ENCODE measurements at regions not wholly inside any gene's neighbourhood (a gene's known extent, or its start where the extent isn't known, plus 50 kb on each side); places are given as distances from the start of the nearest gene placed in this dataset.
"Not testable (repeated sequence)": the region's sequence is repeated elsewhere in the genome, so short reads cannot be mapped to it uniquely, and the experiment has no call there.

DNA sequence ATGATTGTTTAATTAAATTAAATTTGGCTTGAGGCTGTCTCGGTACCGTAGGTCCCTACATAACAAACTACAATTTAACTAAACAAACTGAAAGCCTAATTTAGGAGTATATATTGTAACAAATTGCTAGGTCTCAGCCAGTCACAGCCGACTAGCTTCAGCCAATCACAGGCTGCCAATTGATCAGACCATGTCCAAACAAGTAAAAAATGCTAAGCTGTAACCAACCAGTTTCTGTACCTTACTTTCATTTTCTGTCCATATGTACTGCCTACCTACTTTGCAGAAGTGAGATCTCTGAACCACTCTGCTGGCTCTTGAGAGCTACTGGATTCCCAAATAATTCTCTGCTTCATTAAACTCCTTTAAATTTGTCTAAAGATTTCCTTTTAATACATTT, 648.0 kb upstream of the GJE1 start:
- no peak for DNase-seq

DNA sequence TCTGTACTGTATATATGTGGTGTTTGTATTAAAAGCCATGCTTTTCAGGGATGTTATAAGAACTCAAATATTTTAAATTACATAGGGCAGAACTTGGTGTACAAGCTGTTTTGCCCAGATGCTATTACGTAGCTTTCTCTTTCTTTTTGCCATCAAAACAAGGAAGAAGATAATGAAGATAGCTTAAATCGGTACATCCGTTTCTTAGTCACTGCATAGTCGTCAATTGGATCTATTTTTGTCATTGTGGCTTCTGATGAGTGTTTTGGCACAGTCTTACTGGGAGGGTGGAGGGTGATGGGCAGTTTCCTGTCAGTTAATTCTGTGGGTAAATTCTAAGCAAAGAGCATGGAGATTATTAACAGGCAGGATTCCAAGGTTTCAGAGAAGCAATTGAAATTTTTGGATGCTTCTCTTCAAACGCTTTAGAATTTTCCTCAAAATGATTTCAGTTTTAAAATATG, 649.1 kb upstream of the GJE1 start:
- peak; percentile 26 for DNase-seq

DNA sequence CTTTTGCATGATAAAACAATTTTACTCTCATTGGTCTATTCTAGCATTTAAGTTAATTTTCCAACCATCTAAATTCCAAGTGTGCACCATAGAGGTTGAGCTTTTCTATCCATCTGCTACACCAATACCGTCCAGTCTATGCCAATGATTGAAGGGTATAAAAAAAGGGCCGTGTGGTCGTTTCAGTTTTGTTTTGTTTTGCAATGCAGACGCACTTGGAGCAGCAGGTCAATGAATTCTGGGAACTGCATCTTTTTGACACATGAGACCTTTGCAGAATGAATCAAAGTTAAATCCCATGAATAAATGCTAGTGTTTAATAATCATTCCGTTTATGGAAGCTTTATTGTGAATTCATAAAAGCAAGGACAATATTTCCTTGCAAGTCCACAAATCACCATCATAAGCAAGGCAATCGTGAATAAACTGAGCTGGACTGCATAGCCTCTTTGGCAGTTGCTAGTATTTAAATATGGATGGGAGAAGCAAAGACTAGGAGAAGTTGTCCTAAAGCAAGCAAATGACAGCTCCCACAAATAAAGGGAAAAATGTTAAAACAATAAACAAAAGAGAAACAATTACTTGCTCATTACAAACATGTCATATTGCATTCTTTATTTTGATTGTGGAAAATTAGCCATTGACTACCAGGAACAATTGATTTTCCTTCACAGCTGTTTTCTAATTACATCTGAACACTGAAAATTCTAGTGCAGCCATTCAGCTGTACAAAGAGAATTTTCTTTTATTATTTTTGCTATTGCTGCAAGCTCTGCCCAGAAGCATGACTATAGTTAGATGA, 649.7 kb upstream of the GJE1 start:
- DNase-seq: no peak

DNA sequence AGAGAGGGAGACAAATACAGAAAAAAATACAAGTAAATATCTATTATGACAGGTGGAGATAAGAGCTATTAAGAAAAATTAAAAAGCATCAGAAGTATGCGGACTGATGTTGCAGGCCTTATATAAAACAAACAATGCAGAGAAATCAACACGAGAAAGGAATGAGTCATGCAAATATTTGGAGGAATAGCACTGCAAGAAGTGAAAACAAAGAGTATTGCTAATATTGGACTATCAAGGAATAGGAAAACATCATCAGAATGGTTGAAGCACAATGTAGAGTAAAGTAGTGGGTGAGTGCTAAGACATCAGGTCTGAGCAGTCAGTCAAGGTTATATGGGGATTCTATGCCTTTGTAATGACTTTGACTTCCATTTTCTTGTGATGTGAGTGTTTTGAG, 657.5 kb upstream of the GJE1 start:
- DNase-seq: no peak

DNA sequence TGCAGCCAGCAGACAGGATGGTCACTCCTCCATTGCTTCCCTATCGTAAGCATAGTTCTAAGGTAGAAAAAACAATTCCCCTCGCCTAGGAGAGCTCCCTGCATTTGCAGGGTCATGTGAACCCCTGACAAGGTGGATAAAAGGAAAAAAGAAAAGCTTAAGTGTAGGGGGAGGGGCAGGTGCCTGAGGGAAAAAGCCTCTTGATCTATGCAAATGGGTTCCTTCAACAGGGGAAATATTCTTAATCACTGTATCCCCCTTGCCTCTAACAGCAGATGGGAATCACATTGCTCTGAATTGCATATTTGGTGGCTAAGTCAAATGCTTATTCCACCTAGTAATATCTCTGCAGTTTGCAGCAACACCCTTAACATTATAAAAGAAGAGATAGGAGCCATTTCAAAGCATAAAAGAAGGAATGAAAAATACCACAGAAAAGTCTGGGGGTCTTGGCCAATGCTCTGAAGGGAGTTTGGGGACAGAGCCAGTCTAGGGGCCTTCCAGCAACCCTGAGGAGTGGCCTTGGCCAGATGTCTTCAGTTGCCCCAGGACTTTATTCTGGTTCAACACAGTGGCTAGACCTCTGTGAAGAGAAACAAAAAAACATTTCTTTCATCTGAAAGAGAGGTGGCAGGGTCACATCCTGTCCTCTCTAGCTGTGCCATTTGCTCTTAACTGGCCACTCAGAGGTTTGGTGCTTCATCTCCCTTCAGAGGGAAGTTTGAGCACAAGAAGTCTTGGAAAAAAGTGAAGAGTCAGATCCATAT, 660.4 kb upstream of the GJE1 start:
- no peak for DNase-seq

DNA sequence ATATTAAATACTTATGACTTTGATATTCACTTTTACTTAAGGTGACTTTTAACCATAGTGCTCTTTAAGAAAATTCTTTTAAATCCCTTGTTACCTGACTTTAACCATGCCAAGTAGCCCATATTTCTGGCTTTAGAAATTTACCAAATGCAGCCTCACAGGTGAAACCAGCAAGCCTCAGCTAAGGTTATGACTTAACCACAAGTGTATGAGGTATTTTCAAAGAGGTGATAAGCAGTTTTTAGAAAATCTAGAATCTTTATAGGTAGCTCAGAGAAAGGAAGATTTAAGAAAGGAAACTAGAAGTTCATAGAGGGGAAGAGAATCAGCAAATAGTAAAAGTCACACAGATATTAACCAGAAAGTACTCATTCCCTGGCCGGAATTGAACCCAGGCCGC, 661.9 kb upstream of the GJE1 start:
- DNase-seq: no peak

DNA sequence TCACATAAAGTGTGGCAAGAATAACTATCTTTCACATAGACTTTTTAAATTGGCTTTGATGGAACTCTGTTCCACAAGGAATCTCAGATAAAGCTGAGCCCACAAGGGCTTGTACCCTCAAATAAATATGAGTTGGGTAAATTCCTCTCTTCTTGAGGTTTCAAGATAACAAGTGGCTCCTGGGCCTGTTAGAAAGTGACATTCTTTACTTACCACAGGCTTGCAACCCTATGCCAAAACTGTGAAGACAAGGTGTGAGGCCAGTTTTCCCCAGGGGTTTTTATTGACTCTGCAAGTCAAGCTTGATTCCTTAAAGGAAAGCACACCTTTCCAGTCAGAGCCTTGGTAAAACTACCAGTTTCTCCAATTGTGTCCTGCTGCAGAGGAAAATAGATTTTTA, 664.8 kb upstream of the GJE1 start:
- no peak for DNase-seq

DNA sequence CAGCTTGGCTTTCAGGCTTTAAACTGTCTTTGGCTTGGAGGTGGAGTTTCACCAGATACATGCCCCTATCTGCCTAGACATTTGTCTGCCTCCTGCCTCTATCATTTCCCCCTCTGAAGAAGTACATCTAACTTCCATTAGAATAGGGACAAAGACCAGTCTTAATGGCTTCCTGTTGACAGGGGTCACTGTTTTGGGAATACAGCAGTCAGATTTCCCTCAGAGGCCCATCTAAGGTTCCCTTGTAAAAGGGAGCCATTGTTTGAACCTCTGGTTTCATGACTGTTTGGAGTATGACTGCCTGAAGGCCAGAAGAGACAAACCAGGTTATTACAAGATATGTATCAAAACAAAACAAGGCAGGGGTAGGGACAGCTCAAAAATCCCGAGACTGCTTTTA, 665.7 kb upstream of the GJE1 start:
- DNase-seq: no peak

DNA sequence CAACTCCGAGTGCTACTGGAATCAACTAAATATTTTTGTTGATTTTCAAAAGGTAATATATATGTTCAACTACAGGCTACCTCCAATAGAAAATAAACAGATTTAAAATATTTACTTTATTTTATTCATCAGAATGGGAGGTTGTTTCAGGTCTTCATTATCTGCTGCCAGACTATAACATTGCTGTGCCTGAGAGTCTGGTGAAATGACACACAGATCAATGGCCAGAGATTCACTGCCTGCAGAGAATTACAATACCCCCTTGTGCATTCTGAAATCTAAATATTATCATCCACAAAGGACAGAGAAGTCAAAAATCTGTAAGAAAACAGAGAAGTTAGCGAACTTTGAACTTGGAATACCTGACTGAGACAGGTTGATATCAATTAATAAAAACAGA, 667.8 kb upstream of the GJE1 start:
- DNase-seq: no peak

DNA sequence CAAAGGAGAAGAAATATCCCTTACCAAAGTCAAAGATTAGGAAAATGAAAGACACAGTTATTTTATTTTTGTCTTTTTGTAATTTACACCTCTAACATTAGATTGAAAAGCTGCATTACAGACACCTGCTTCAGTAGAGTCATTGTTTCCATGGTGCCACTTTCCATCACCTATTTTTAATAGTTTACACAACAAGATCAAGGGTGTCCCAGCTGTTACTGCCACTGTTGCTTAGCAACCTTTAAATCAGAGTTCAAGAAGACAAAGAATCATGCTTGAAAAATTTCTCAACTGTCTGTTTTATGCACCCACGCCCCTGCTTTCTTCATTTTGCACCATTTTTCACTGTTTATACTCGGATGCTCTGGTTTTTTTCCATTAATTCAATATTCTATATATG, 668.2 kb upstream of the GJE1 start:
- no peak for DNase-seq

DNA sequence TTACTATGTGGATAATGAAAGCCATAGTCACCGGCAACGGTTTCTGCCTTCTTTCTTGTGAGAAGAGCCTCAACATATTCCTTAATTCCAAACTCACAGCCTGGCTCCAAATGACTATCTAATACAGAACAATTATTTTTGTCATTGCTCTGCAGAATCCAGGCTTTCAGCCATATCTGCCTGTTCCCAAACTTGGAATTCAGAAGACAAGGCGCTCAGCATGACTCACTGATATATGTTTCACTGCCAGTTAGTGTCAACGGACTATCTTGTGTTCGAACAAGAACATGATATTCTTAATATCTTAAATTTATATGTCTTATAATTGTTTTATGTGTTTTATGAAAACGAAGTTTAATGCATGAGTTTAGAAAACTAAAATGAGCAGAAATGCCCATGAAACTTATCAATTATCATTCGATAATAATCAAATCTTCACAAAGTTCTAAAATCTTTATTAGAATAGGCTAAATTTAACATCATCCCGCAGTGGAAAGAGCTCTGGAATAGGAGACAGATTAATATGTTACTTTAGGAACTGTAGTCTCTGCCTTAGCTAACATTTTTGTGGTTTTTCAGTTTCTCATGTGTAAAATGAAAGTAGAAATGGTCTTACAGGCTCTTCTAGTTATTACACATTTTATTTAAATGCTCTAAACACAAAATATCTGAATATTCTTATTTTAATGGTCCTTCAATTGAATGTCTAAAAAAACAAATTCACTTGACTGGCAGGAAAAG, 669.3 kb upstream of the GJE1 start:
- no peak for DNase-seq

DNA sequence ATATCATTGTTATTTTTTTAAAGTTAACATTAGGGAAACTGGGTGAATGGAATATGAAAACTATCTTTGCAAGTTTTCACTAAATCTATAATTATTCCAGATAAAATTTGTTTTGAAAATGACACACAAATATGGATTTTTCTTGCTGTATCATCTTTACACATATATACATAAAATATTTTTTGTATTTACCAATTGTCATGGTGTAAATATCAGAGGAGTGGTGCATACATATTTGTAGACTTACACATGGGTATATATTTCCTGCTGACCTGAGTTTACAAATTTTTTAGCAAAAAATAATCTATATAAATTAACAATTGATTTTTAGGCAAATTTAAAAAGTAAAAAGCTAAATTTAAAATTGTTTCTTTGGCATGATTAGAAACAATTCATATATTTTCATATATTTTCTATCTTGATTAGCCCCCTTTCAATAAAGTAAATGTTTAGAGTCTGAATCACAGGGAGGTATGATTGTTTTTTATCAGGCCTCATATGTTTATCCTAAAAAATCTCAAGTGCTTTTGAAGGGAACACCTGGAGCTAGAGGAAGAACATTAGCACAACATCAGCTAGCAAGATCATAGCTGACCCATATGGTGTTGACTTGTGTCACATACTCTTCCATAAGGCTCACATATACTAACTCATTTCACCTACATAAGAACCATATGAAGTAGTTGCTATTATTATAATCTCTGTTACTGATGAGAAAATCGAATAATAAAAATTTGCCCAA, 671.8 kb upstream of the GJE1 start:
- DNase-seq: no peak

DNA sequence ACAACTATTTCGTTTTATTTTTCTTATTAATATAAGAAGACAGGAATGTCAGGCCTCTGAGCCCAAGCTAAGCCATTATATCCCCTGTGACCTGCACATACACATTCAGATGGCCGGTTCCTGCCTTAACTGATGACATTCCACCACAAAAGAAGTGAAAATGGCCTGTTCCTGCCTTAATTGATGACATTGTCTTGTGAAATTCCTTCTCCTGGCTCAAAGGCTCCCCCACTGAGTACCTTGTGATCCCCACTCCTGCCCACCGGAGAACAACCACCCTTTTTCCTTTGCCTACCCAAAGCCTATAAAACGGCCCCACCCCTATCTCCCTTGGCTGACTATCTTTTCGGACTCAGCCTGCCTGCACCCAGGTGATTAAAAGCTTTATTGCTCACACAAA, 672.5 kb upstream of the GJE1 start:
- DNase-seq: not testable (repeated sequence)

DNA sequence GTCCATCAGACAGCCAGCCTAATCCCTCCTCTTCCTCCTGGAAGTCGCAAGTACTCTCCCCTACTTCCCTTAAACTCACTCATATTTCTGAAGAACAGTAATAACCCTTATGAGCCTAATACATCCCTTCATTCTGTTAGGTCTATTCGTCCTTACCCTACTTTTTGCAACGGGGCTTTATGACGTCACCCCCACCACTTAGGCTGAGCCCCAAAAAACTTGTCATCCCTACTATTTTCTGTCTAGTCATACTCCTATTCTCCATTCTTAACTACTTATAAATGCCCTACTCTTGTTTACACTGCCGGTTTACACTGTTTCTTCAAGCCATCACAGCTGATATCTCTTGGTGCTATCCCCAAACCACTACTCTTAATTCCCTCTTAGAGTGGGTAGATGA, 674.7 kb upstream of the GJE1 start:
- DNase-seq: not testable (repeated sequence)

DNA sequence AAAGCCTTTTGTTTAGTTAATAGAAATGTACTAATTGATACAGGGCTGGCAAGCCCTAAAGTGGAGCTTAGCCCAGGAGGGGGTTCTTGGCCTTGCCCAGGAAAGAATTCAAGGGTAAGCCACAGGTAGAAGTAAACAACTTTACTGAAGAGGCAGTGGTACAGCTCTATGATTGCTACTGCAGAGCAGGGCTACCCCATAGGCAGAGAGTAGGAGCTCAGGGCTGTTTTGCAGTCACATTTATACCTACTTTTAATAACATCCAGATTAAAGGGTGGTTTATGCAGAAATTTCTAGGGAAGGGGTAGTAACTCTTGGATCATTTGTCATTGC, 680.4 kb upstream of the GJE1 start:
- DNase-seq: no peak

DNA sequence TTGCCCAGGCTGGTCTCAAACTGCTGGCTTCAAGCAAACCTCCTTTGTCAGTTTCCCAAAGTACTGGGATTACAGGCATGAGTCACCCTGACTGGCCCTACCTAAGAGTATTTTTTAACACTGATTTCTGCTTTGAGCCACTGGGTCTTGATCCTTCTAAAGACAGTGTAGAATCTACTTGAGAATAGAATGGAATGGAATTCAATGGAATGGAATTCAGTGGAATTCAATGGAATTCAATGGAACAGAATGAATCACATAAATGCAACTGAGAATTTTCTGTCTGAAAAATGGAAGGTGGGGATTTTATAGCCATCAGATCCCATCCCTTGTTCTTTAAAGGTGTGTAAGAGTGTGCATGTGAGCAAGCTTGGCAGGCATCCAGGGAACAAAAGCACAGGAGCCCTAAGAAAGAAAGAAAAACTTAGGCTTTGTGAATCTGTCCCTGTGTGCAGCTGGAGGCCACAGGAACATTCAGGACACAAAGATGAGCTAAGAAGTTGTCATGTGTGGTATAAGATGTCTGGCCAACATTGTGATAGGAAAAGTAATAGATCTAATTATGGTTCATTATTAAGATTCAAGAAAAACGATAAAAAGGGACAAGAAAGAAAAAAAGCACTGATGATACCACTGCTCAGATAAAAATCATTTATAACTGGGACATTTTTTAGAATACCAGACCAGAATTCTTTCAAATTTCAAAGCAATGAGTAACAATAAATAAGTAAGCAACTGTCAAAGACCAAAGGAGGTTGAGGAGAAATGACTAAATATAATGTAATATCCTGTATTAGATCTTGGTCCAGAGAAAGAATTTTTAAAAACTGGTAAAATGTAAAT, 681.0 kb upstream of the GJE1 start:
- no peak for DNase-seq

DNA sequence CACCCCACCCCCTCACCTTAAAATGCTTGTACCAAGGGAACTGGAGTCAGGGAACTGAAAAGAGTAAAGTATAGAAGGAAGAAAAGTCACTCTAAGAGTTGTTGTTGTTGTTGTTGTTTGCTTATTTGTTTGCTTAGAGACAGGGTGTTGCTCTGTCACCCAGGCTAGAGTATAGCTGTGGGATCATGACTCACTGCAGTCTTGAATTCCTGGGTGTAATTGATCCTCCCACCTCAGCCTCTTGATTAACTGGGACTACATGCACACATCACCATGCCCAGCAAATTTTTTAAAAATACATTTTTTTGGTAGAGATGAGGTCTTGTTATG, 681.6 kb upstream of the GJE1 start:
- DNase-seq: no peak

DNA sequence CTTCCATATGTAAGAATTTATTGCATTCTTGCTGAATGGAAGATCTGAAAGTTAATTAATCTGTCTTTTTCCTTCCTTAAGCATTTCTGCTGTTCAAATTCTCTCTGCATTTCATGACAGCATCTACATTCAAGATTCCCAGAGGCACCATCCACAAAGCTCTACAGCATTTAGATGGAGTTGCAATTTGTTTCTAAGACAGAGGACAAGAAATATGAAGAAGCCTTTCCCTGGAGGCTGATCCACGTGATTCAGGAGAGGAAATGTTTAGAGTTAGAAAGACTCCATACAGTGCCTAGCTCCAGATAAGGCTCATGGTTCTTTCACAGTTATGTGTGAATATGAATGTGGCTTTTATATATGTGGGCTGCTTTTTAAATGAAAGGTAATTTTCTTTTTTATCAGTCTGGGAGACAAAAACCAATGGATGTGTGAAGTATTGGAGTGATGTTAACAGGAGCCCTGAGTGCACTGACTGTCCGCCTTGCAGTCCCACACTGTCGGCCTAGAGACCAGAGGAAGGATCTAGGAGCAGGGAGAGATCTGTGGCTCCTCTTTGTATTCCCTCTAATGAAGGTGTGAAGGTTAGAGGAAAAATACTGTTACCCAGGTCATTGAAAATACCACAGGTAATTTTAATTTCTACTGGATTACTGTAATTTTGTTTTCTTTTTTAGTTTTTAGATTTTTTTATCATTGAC, 686.6 kb upstream of the GJE1 start:
- DNase-seq: no peak

DNA sequence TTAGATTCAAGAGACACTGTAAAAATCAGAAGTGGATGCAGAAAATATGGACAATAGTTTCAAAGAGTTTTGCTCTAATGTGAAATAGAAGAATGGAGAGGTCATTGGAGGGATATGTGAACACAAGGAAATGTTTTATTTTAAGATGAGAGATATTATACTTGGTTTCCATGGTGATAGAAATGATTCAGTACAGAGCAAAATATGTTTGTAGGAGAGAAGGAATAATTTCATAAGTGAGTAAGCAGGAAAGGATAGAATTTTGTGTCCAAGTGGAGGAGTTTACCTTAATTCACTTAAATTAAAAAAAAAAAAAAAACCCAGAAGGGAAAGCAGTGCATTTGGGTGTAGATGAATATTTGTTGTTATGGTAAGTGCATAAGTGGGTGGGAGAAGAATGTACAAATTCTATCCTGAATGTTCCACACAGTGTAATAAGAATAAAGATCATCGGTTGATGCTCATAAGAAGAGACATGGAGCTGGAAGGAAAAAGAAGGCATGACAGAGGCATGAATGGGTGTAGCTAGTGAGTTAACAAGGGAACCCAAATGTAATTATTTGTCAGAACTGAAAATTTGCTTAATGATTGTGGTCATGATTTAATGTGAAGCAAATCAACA, 688.9 kb upstream of the GJE1 start:
- no peak for DNase-seq

DNA sequence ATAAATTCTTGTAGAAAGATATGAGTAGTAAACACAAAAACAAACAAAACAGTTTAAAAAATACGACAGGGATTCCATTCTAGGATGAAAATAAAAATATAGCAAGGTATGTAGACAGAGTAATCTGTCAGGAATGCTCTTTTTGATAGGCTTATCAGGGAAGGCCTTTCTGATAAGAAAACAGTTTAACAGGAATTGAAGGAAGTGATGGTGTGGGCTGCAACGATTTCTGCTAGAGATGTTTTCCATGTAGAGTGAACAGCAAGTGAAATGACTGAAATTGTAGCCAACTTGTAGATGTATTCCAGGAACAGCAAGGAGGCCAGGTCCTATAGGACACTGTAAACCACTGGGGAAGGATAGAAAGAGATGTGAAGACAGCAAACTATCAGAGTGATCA, 689.7 kb upstream of the GJE1 start:
- no peak for DNase-seq

DNA sequence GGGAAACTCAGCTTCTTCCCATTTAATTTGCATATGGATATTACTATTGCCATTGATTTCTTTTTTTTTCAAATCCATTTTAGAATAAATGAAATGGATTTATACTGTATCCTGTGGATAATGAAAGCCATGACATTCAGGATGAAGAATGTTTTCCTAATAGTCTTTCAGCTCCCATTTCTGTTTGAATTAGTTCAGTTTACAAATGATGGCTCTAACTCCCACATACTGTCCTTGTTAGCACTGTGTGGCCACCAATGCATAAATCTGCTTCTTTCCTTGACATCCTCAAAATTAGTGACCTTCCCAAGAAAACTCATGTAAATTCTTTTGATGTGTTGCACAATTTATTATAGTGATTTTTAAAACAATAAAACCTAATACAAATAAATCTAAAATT, 693.2 kb upstream of the GJE1 start:
- DNase-seq: no peak
